ENCODE measurements at regions not wholly inside any gene's neighbourhood (a gene's known extent, or its start where the extent isn't known, plus 50 kb on each side); places are given as distances from the start of the nearest gene placed in this dataset.

DNA sequence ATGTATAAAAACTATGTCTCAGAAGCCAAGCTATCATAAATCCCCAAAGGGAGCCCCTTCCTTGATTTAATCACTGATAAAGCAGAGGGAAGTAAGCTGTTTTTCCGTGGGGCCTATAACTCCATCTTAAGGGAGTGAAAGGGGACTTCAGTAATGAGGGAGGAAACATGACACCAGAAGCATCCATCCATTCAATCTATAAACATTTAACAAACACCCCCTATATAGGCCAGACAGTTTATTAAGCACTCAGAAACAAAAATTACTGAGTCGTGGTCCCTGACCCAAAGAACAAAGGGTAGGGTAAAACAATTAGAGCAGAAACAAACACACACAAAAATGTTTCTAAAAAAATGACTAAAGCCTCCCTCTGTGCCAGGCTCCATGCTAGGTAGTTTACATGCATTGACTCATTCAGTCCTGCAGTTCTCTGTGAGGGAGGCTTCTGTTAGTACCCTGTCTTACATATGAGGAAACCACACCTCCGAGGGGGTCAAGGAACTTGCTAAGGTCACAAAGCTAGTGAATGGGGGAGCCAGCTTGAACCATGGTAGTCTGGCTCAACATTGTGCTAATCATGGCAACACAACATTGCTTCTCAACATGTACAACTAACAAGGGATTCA is 472.1 kb downstream of the CDH2 start:
- Histone ChIP-seq H3K27ac (no peak overlapping the region), H3K4me1 (ENCODE audit: control insufficient read depth in 1 of 2, insufficient read depth in 1 of 2, low read depth in 1 of 2, low read length in 1 of 2) (no peaks in the 10 kb centered on the region), H3K4me3 (ENCODE audit: low read depth in 1 of 2, low read length in 1 of 2) (no peak overlapping the region), H3K36me3 (no peaks in the 10 kb centered on the region), H3K27me3 (no peaks in the 10 kb centered on the region), H3K9me3 (no peaks in the 10 kb centered on the region)
- TF ChIP-seq, protein P1, sequence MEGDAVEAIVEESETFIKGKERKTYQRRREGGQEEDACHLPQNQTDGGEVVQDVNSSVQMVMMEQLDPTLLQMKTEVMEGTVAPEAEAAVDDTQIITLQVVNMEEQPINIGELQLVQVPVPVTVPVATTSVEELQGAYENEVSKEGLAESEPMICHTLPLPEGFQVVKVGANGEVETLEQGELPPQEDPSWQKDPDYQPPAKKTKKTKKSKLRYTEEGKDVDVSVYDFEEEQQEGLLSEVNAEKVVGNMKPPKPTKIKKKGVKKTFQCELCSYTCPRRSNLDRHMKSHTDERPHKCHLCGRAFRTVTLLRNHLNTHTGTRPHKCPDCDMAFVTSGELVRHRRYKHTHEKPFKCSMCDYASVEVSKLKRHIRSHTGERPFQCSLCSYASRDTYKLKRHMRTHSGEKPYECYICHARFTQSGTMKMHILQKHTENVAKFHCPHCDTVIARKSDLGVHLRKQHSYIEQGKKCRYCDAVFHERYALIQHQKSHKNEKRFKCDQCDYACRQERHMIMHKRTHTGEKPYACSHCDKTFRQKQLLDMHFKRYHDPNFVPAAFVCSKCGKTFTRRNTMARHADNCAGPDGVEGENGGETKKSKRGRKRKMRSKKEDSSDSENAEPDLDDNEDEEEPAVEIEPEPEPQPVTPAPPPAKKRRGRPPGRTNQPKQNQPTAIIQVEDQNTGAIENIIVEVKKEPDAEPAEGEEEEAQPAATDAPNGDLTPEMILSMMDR (IDR thresholded peaks at IDR 0.05): no peak

DNA sequence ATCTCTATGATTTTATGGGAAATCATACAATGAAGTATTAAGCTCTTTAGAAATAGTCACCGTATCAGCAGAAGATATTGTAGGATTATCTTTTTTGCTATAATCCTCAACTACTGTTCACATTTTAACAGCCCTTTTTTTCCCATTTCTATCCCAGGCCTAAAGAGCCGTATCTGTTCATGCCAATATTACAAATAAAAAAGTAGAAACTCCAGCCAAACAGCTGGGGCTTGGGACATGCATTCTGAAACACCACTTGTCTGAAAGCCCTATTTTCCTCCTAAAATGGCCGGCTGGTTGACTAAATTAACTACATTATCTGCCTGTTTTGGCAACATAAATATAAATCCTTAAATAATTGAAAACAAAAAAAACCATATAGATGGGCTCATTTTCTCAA is 477.8 kb downstream of the CDH2 start:
- no peak overlapping the region for H3K27ac ChIP-seq
- TF ChIP-seq, protein P1 (IDR thresholded peaks at IDR 0.05): no peak

DNA sequence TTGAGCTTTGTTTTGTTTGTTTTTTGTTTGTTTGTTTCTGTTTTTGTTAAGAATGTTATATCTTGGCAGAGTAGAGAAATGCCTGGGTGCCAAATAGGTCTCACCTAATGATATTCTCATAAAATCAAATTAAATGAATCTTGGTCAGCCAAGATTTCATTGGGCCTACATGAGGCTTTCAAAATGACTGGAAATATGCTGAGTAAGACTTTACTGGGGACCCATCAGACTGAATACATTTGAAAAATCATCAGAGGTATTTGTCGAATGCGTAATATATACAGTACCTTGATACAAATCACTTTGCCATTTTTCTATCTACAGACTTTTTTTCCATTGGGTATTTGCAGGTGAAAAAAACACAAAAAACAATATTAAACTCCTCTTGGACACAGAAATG is 480.8 kb downstream of the CDH2 start:
- H3K27ac ChIP-seq: no peak overlapping the region
- H3K4me1 ChIP-seq (ENCODE audit: control insufficient read depth in 1 of 2, insufficient read depth in 1 of 2, low read depth in 1 of 2, low read length in 1 of 2): no peaks in the 10 kb centered on the region
- H3K36me3 ChIP-seq: no peaks in the 10 kb centered on the region
- H3K4me3 ChIP-seq (ENCODE audit: low read depth in 1 of 2, low read length in 1 of 2): no peak overlapping the region
- no peaks in the 10 kb centered on the region for H3K27me3 ChIP-seq
- H3K9me3 ChIP-seq: no peaks in the 10 kb centered on the region
- TF ChIP-seq, protein P1 (IDR thresholded peaks at IDR 0.05): no peak

More for the DNA sequence above, 477.8 kb downstream of the CDH2 start:
- Histone ChIP-seq H3K4me3 (ENCODE audit: low read depth in 1 of 2, low read length in 1 of 2) (no peak overlapping the region), H3K9me3 (no peaks in the 10 kb centered on the region), H3K36me3 (no peaks in the 10 kb centered on the region), H3K4me1 (ENCODE audit: control insufficient read depth in 1 of 2, insufficient read depth in 1 of 2, low read depth in 1 of 2, low read length in 1 of 2) (no peaks in the 10 kb centered on the region), H3K27me3 (no peaks in the 10 kb centered on the region)

DNA sequence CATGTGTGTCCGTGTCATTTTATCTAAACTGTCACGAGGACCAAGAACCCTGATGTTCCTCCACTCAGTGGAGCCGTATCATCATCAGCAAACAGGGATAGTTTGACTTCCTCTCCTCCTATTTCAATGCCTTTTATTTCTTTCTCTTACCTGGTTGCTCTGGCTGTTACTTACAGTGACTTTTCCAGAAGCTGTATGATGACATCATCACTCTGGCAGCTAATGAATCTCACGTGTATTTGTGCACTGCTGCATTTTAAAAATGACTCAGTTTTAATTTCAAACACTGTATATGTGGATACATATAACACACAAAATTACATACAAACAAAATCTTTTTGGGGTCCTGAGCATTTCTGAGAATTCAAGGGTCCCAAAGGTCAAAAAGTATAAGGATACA is 481.4 kb downstream of the CDH2 start:
- H3K9me3 ChIP-seq: no peaks in the 10 kb centered on the region
- H3K27ac ChIP-seq: no peak overlapping the region

DNA sequence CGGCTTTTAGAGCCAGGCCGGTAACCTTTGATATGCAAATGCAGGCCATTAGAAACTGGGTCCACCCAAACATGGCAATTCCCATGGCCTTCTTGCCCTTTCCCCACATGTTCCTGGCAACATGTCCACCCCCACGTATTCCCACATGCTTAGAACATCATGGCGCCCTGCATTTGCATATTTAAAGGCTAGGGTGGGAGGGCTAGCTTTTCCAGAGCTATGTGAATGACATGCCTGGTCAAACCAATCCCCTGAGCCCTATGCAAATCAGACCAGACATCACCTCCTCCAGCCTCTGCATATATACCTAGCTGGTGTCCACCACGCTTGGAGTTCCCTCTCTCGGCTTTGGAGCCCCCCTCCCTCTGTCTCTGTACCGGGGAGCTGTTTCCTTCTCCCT is 481.9 kb downstream of the CDH2 start:
- no peaks in the 10 kb centered on the region for H3K4me1 ChIP-seq (ENCODE audit: control insufficient read depth in 1 of 2, insufficient read depth in 1 of 2, low read depth in 1 of 2, low read length in 1 of 2)
- TF ChIP-seq, protein P1 (IDR thresholded peaks at IDR 0.05): no peak
- no peak overlapping the region for H3K4me3 ChIP-seq (ENCODE audit: low read depth in 1 of 2, low read length in 1 of 2)
- no peaks in the 10 kb centered on the region for H3K27me3 ChIP-seq
- H3K9me3 ChIP-seq: no peaks in the 10 kb centered on the region
- H3K27ac ChIP-seq: no peak overlapping the region
- no peaks in the 10 kb centered on the region for H3K36me3 ChIP-seq

More for the DNA sequence above, 481.4 kb downstream of the CDH2 start:
- no peaks in the 10 kb centered on the region for H3K36me3 ChIP-seq
- no peaks in the 10 kb centered on the region for H3K4me1 ChIP-seq (ENCODE audit: control insufficient read depth in 1 of 2, insufficient read depth in 1 of 2, low read depth in 1 of 2, low read length in 1 of 2)
- no peak overlapping the region for H3K4me3 ChIP-seq (ENCODE audit: low read depth in 1 of 2, low read length in 1 of 2)
- TF ChIP-seq, protein P1 (IDR thresholded peaks at IDR 0.05): no peak
- H3K27me3 ChIP-seq: no peaks in the 10 kb centered on the region
